GM18867 (cell line): ENCODE measurements at regions not wholly inside any gene's neighbourhood (a gene's known extent, or its start where the extent isn't known, plus 50 kb on each side); places are given as distances from the start of the nearest gene placed in this dataset.
"Not testable (repeated sequence)": the region's sequence is repeated elsewhere in the genome, so short reads cannot be mapped to it uniquely, and the experiment has no call there.

Experiments
- ATAC-seq: cut with Tn5 transposase; IDR thresholded peaks from one replicate; pipeline ENCODE4 v1.9.1; 2021; ENCODE audit warnings: mild to moderate bottlenecking, moderate library complexity; ENCODE audit not compliant: unreplicated experiment

GRCh38 chr4:18441676-18442075 lies 420.1 kb upstream of the LCORL start:
- no peak for ATAC-seq

- no peak for ATAC-seq
Observed at GRCh38 chr4:18441203-18441590, 419.6 kb upstream of the LCORL start.

- no peak for ATAC-seq
Observed at GRCh38 chr4:18440527-18441202, 419.1 kb upstream of the LCORL start.

- ATAC-seq = no peak
Observed at GRCh38 chr4:18439311-18439710, 417.8 kb upstream of the LCORL start.

GRCh38 chr4:18435781-18436180 lies 414.2 kb upstream of the LCORL start:
- ATAC-seq = no peak

GRCh38 chr4:18422685-18423084 lies 401.1 kb upstream of the LCORL start:
- no peak for ATAC-seq

- no peak for ATAC-seq
Observed at GRCh38 chr4:18421519-18421918, 400.0 kb upstream of the LCORL start.

GRCh38 chr4:18419780-18420179 lies 398.2 kb upstream of the LCORL start:
- peak; percentile 90 for ATAC-seq

GRCh38 chr4:18418195-18418898 lies 396.8 kb upstream of the LCORL start:
- not testable (repeated sequence) for ATAC-seq

- not testable (repeated sequence) for ATAC-seq
Observed at GRCh38 chr4:18417651-18418050, 396.1 kb upstream of the LCORL start.

GRCh38 chr4:18406264-18406663 lies 384.7 kb upstream of the LCORL start:
- ATAC-seq = no peak

GRCh38 chr4:18405054-18405453 lies 383.5 kb upstream of the LCORL start:
- peak; percentile 13 for ATAC-seq

- peak; percentile 55 for ATAC-seq
Observed at GRCh38 chr4:18404642-18405041, 383.1 kb upstream of the LCORL start.

- no peak for ATAC-seq
Observed at GRCh38 chr4:18403327-18403726, 381.8 kb upstream of the LCORL start.

GRCh38 chr4:18401868-18402267 lies 380.3 kb upstream of the LCORL start:
- ATAC-seq = no peak

- no peak for ATAC-seq
Observed at GRCh38 chr4:18401425-18401824, 379.9 kb upstream of the LCORL start.

- ATAC-seq = no peak
Observed at GRCh38 chr4:18398661-18399060, 377.1 kb upstream of the LCORL start.

- ATAC-seq = no peak
Observed at GRCh38 chr4:18397681-18398390, 376.3 kb upstream of the LCORL start.

GRCh38 chr4:18394656-18395055 lies 373.1 kb upstream of the LCORL start:
- ATAC-seq = no peak

GRCh38 chr4:18391354-18391728 lies 369.8 kb upstream of the LCORL start:
- ATAC-seq = no peak

- no peak for ATAC-seq
Observed at GRCh38 chr4:18390655-18391353, 369.2 kb upstream of the LCORL start.
